ENCODE measurements at regions not wholly inside any gene's neighbourhood (a gene's known extent, or its start where the extent isn't known, plus 50 kb on each side); places are given as distances from the start of the nearest gene placed in this dataset.

GRCh38 chr13:51020600-51020999, 90.5 kb downstream of the C13orf42 start:
- no peak for TF ChIP-seq CTCF (IDR thresholded peaks at IDR 0.05; ENCODE audit: low read depth, low read length)
- Histone ChIP-seq H3K4me3 (ENCODE audit: low read depth, low read length) (no peak overlapping the region), H3K9me3 (ENCODE audit: control insufficient read depth, insufficient read depth, low read length) (no peaks in the 10 kb centered on the region), H3K27me3 (ENCODE audit: control insufficient read depth, insufficient read depth, low read length) (peaks cover 4% of the 10 kb centered on the region), H3K27ac (ENCODE audit: low read depth, low read length) (no peak overlapping the region)
- ChIA-PET CTCF (interaction anchor here (1.1 kb wide), 1 partner anchor 49 kb away, joined by 3 read pairs; no protein-coding TSS in a partner anchor), POLR2A (no interaction called here)
- DNase-seq (ENCODE audit: low read depth, low spot score): no peak

DNA sequence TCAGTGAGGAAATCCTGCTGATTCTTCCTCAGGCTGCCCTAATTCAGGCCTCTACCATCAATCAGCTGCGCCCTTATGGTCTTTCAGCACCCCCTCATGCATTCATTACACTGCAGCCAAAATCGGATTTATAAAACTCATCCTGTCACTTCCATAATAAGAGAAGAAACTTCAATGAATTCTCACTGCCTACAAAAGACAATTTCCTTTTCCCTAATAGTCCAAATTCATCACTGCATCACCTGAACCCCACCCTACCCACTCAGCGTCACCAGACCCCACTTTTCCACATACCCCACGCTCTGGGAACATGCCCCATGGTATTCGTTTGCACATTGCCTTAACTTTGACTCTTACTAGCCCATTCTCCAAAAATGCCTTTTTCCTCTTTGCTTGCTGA, 92.0 kb downstream of the C13orf42 start:
- H3K9me3 ChIP-seq (ENCODE audit: control insufficient read depth, insufficient read depth, low read length): no peaks in the 10 kb centered on the region
- CTCF ChIA-PET: no interaction called here
- TF ChIP-seq CTCF (IDR thresholded peaks at IDR 0.05; ENCODE audit: low read depth, low read length): no peak
- POLR2A ChIA-PET: no interaction called here
- H3K27ac ChIP-seq (ENCODE audit: low read depth, low read length): no peak overlapping the region
- no peak overlapping the region for H3K4me3 ChIP-seq (ENCODE audit: low read depth, low read length)
- DNase-seq (ENCODE audit: low read depth, low spot score): no peak
- peaks cover 2% of the 10 kb centered on the region for H3K27me3 ChIP-seq (ENCODE audit: control insufficient read depth, insufficient read depth, low read length)

DNA sequence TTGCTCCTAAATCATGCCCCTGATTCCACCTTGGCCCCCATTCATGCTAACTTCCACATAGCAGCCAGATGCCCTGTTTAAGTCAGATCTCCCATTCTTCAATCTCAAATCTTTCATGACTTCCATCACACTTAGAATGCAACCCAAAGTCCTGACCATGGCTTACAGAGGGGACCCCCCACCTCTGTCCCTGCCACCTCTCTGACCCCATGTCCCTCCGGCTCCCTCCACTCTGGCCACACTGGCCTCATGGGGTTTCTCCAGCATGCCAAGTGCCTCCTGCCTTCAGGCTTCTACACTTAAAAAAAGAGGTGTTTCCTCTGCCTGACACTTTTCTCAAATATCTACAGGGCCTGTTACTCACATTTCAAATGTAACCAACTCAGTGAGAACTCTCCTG, 93.6 kb downstream of the C13orf42 start:
- DNase-seq (ENCODE audit: low read depth, low spot score): no peak
- no peaks in the 10 kb centered on the region for H3K9me3 ChIP-seq (ENCODE audit: control insufficient read depth, insufficient read depth, low read length)
- no peak for TF ChIP-seq CTCF (IDR thresholded peaks at IDR 0.05; ENCODE audit: low read depth, low read length)
- no peak overlapping the region for H3K4me3 ChIP-seq (ENCODE audit: low read depth, low read length)
- H3K27me3 ChIP-seq (ENCODE audit: control insufficient read depth, insufficient read depth, low read length): peaks cover 2% of the 10 kb centered on the region
- H3K27ac ChIP-seq (ENCODE audit: low read depth, low read length): no peak overlapping the region
- POLR2A ChIA-PET: no interaction called here
- CTCF ChIA-PET: no interaction called here

- CTCF ChIA-PET: no interaction called here
- H3K9me3 ChIP-seq (ENCODE audit: control insufficient read depth, insufficient read depth, low read length): no peaks in the 10 kb centered on the region
- H3K27me3 ChIP-seq (ENCODE audit: control insufficient read depth, insufficient read depth, low read length): peaks cover 2% of the 10 kb centered on the region
- no peak overlapping the region for H3K4me3 ChIP-seq (ENCODE audit: low read depth, low read length)
- POLR2A ChIA-PET: no interaction called here
- no peak for DNase-seq (ENCODE audit: low read depth, low spot score)
- TF ChIP-seq CTCF (IDR thresholded peaks at IDR 0.05; ENCODE audit: low read depth, low read length): no peak
- H3K27ac ChIP-seq (ENCODE audit: low read depth, low read length): no peak overlapping the region
These were observed 95.1 kb downstream of the C13orf42 start for GRCh38 chr13:51015973-51016372.

DNA sequence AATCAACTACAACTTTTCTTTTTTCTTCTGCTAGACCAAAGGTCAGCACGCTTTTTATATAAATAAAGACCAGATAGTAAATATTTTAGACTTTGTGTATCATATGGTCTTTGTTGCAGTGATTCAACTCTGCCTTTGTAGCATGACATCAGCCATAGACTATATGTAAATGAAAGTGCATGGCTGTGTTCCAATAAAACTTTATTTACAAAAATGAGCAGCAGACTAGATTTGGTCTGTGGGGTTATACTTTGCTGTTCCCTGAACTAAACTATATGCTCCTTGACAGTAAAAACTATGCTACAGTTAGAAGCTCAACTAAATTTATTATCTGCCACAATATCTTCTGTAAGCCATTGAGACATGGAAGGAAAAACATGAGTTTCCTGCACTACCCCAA, 100.0 kb downstream of the RNASEH2B start:
- no peak for TF ChIP-seq CTCF (IDR thresholded peaks at IDR 0.05; ENCODE audit: low read depth, low read length)
- ChIA-PET POLR2A (no interaction called here), CTCF (no interaction called here)
- no peak overlapping the region for H3K4me3 ChIP-seq (ENCODE audit: low read depth, low read length)
- peaks cover 7% of the 10 kb centered on the region for H3K27me3 ChIP-seq (ENCODE audit: control insufficient read depth, insufficient read depth, low read length)
- H3K9me3 ChIP-seq (ENCODE audit: control insufficient read depth, insufficient read depth, low read length): no peaks in the 10 kb centered on the region
- H3K27ac ChIP-seq (ENCODE audit: low read depth, low read length): no peak overlapping the region
- no peak for DNase-seq (ENCODE audit: low read depth, low spot score)

All from AG04450 (cell line).